GM03348 (cell line): ENCODE measurements at regions not wholly inside any gene's neighbourhood (a gene's known extent, or its start where the extent isn't known, plus 50 kb on each side); places are given as distances from the start of the nearest gene placed in this dataset.

Source experiments
- DNase-seq: peaks from one replicate; pipeline ENCODE4 v3.0.0; 2012; ENCODE audit warnings: low spot score

- no peak for DNase-seq
Observed at GRCh38 chr5:13477118-13477737, 467.3 kb downstream of the DNAH5 start.

GRCh38 chr5:13472842-13473241 is 471.6 kb downstream of the DNAH5 start:
- no peak for DNase-seq

- no peak for DNase-seq
Observed at GRCh38 chr5:13470975-13471374, 473.5 kb downstream of the DNAH5 start.

GRCh38 chr5:13470263-13470662 is 474.2 kb downstream of the DNAH5 start:
- DNase-seq, result no peak

GRCh38 chr5:13464532-13465193 is 479.8 kb downstream of the DNAH5 start:
- no peak for DNase-seq

- no peak for DNase-seq
Observed at GRCh38 chr5:13460587-13460986, 483.9 kb downstream of the DNAH5 start.

- DNase-seq, result no peak
Observed at GRCh38 chr5:13454050-13454449, 490.4 kb downstream of the DNAH5 start.

GRCh38 chr5:13448843-13449242 is 495.6 kb downstream of the DNAH5 start:
- DNase-seq, result no peak

GRCh38 chr5:13439430-13439829 is 505.1 kb downstream of the DNAH5 start:
- no peak for DNase-seq

- DNase-seq, result no peak
Observed at GRCh38 chr5:13427827-13428557, 516.5 kb downstream of the DNAH5 start.

GRCh38 chr5:13412040-13412595 is 532.4 kb downstream of the DNAH5 start:
- DNase-seq, result no peak

GRCh38 chr5:13408616-13409015 is 535.9 kb downstream of the DNAH5 start:
- no peak for DNase-seq

- no peak for DNase-seq
Observed at GRCh38 chr5:13403351-13403750, 541.1 kb downstream of the DNAH5 start.

GRCh38 chr5:13385066-13385465 is 559.4 kb downstream of the DNAH5 start:
- no peak for DNase-seq

- DNase-seq, result no peak
Observed at GRCh38 chr5:13382232-13382631, 562.3 kb downstream of the DNAH5 start.

- no peak for DNase-seq
Observed at GRCh38 chr5:13378091-13378490, 566.4 kb downstream of the DNAH5 start.

- no peak for DNase-seq
Observed at GRCh38 chr5:13359344-13359743, 585.1 kb downstream of the DNAH5 start.

GRCh38 chr5:13358342-13358741 is 586.1 kb downstream of the DNAH5 start:
- DNase-seq, result no peak

- DNase-seq, result no peak
Observed at GRCh38 chr5:13357929-13358328, 586.6 kb downstream of the DNAH5 start.

GRCh38 chr5:13356226-13356625 is 588.3 kb downstream of the DNAH5 start:
- DNase-seq, result no peak

- DNase-seq, result no peak
Observed at GRCh38 chr5:13354611-13355010, 589.9 kb downstream of the DNAH5 start.

GRCh38 chr5:13350767-13351166 is 593.7 kb downstream of the DNAH5 start:
- no peak for DNase-seq

- no peak for DNase-seq
Observed at GRCh38 chr5:13348568-13348967, 595.9 kb downstream of the DNAH5 start.
